HS-27A (cell line): ENCODE measurements at regions not wholly inside any gene's neighbourhood (a gene's known extent, or its start where the extent isn't known, plus 50 kb on each side); places are given as distances from the start of the nearest gene placed in this dataset.

Experiments
- DNase-seq: peaks from one replicate; pipeline ENCODE4 v3.0.0-alpha.2; 2012; ENCODE audit warnings: low read depth, missing footprints

DNA sequence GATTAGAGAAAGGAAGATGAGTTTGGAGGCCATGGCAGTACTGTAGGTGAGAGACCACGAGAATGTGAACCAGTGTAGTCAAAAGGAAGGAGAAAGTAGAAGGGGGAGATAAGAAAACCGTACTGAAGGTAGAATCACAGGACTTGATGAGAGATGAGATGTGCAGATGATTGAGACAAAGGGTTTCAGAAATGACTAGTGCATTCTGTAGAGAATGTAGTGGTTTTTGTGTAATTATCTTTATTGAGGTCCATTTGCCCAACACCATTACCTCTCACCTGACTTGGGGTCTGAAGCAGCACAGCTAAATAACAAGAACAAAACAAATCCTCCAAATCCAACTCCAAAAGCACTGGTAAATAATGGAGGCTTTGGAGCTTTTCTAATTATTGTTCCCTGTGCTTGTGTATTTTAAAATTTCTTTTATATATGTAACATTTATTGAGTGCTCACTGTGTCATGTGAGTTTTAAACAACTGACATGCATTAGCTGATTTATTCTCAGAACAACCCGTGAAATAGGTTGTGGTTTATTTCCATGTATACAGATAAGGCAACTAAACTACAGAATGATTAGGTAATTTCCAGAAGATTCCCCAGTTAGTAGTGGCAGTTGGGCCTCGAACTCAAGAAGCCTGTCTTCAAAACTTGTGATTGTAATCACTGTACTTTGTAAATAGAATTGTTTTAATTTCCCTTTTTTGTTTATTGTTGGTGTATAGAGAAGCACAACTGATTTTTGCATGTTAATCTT lies 390.0 kb downstream of the AEBP2 start:
- no peak for DNase-seq

DNA sequence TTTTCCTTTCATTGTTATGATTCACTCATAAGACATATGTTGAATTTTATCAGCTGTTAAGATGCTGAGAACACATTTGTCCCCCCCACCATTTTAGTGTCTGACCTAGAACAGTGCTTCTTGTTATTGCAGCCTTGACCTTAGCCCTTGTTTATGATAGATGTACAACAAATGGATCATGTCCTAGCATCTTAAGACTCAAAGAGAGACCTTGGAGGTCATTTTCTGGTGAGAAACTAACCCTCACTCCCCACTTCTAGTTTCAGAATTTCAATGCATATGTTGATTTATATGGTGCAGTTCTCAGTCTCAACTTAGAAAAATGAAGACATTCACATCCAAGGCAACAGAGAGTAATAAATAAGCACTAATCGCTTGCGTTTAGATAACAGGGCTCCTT lies 391.2 kb downstream of the AEBP2 start:
- DNase-seq, result no peak

DNA sequence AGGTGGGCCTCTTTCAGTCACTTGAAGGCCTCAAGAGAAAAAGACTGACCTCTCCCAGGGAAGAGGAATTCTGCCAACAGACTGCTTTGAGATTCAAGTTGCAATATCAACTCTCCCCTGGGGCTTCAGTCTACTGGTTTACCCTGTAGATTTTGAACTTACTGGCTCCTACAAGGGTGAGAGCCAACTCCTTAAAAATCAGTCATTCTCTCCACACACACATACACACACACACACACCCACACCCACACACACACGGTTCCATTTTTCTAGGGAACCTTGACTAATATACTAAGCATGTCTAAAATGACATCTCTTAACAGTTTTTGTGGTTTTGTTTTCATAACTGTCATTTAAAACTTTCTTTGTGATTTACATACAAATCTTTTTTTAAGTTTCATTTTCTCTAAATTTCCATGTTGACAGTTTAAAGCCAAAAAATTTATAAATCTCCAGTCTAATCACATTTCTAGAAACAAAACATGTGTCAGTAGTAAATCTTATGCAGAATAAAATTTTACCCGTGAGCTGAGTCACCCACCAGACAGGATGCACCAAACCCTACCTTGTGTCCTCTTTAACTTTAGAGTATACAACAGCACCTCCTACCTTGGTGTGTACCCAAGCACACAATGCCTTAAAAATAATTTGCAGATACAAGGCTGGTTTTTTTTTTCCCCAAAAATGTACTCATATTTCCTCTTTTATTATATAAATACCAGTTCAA lies 394.6 kb downstream of the AEBP2 start:
- peak; percentile 33 for DNase-seq

- DNase-seq, result no peak
Observed at GRCh38 chr12:19834592-19834991, 395.3 kb downstream of the AEBP2 start.

GRCh38 chr12:19836056-19836455 lies 396.8 kb downstream of the AEBP2 start:
- no peak for DNase-seq

GRCh38 chr12:19836456-19836855 lies 397.2 kb downstream of the AEBP2 start:
- DNase-seq, result no peak

- no peak for DNase-seq
Observed at GRCh38 chr12:19837543-19837942, 398.3 kb downstream of the AEBP2 start.

GRCh38 chr12:19841451-19841850 lies 402.2 kb downstream of the AEBP2 start:
- no peak for DNase-seq

GRCh38 chr12:19842116-19842515 lies 402.8 kb downstream of the AEBP2 start:
- no peak for DNase-seq

DNA sequence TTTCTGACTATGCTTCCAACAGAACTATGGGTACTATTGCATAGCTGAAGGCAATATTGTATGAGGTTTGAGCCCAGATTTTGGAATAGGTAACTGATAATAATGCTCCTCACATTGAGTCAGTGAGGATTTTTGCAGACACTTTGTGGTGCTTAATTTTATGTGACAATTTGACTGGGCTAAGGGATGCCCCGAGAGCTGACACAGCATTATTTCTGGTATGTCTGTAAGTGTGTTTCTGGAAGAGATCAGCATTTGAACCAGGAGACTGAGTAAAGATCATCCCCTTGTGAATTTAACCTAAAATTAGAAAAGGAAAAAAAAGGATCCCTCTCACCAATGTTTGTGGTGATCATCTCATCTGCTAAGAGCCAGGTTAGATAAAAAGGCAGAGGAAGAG lies 404.9 kb downstream of the AEBP2 start:
- no peak for DNase-seq

DNA sequence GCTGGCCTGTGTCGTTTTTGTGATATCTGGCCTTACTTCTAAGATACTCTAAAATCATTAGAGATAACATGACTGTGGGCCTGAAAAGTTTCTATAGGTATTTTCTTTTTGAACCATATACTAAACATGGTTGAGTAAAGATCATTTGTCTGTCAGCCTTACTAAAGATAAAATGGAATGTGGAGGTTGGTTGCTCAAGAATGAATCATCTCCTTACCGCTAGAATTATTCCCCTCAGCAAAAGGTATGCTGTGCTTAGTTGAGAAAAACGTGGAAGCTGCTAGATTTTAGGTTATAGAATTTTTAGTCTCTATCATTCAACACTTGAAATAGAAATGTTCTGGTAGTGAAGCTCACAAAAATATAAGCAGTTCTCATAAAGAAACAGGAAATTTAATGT lies 407.3 kb downstream of the AEBP2 start:
- peak; percentile 12 for DNase-seq

- DNase-seq, result no peak
Observed at GRCh38 chr12:19847294-19848059, 408.2 kb downstream of the AEBP2 start.

GRCh38 chr12:19848421-19848820 lies 409.1 kb downstream of the AEBP2 start:
- no peak for DNase-seq

GRCh38 chr12:19849208-19849607 lies 409.9 kb downstream of the AEBP2 start:
- DNase-seq, result no peak

DNA sequence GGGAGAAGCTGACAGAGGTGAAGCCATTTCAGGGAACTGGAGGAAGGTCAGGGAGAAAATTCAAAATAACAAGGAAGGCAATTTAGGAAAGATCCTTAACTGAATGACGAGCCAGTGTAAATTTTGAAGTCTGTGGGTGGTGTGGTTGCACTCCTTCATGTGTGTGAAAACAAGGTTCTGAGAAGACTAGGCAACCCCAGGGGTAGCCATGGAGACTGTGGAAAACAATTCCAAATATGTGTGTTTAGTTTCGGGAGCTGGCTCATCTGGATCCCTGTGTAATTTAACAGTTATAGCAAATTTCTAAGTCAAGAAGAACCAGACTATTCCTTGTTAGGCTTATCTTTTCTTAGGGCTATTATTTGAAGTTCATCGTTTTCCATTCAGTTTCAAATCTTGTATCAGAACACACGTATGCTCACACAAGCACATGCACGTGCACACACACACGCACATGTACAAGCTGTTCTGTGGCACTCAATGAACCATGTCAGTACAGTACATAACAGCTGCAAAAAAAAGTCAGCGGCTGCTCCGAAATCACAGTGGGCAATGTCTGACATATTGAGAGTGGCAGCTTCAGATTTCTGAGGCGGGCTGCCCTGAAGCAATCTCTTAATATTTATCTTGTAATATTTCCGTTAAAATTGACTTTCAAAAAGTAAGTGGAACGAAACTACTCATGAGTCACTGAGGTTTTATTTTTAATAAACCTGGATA lies 411.2 kb downstream of the AEBP2 start:
- DNase-seq, result no peak

DNA sequence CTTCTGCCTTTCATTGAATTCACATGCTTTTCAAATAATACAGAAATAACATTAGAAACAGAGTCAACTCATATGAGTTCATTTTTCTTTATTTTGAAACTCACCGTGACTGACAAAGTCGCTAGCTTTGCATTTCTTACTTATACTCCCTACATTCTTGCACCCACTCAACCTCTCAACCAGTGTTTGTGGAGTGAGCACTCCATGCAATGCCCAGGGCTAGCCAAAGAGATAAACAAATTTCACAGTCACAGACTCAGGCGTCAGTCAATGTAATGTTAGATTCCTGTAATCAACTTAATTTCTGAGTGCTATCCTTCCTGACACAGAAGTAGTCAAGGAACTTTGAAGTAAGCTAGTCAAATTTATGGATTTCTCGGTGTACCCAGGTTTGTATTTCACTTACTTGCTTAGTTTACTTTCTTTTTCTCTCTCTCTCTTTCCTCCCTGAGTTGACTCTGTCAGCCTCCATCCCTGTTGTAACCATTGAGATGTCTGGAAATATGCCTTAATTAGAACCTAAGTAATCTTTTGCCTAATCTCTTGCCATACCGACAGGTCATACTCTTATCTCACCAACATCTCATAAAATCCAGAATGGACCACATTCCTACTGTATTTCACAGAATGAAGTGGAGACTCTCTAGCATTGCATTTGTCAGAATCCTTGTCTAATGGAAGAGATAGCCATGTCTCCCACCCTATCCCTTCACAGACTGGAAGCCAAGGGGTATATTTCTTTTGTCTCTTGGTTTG lies 413.0 kb downstream of the AEBP2 start:
- DNase-seq, result no peak

GRCh38 chr12:19855851-19856250 lies 416.6 kb downstream of the AEBP2 start:
- DNase-seq, result no peak

- DNase-seq, result no peak
Observed at GRCh38 chr12:19856389-19856788, 417.1 kb downstream of the AEBP2 start.

GRCh38 chr12:19857204-19857603 lies 417.9 kb downstream of the AEBP2 start:
- DNase-seq, result no peak

- no peak for DNase-seq
Observed at GRCh38 chr12:19867151-19867550, 427.9 kb downstream of the AEBP2 start.

GRCh38 chr12:19867970-19868369 lies 428.7 kb downstream of the AEBP2 start:
- no peak for DNase-seq

DNA sequence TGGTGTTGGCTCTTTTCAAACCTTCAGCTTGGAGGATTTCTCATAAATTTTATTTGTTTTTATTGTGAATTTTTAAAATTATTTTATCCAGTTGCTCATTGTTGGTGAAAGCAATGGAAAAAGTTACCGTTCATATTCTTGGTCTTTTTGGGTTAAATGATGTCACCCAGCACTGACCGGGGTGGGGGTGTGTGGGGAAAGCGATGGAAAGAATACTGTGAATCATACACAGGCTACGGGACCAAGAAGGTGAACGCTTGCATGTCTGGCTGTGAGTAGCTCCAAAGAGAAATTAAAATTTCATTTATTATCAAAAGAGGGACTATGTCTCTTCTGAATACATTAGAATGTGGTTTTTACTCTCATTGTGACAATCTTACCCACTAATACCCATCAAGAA lies 430.1 kb downstream of the AEBP2 start:
- no peak for DNase-seq
